Muscle layer of colon (tissue), 2 donors: ENCODE measurements at regions not wholly inside any gene's neighbourhood (a gene's known extent, or its start where the extent isn't known, plus 50 kb on each side); places are given as distances from the start of the nearest gene placed in this dataset.
"Not testable (repeated sequence)": the region's sequence is repeated elsewhere in the genome, so short reads cannot be mapped to it uniquely, and the experiment has no call there.

Experiments
- H3K27ac ChIP-seq: one replicate; pipeline ENCODE4 v1.7.0; 2013; ENCODE audit warnings: low read depth, mild to moderate bottlenecking, low read length, moderate library complexity
- H3K27me3 ChIP-seq, 2 donors: one replicate each; pipeline ENCODE4 v1.7.0; 2013; ENCODE audit warnings: low read length in 2 of 2, mild to moderate bottlenecking in 2 of 2; ENCODE audit not compliant: insufficient read depth in 2 of 2, control insufficient read depth in 1 of 2
- H3K36me3 ChIP-seq: one replicate; pipeline ENCODE4 v1.7.0; 2013; ENCODE audit warnings: mild to moderate bottlenecking, low read length; ENCODE audit not compliant: insufficient read depth
- H3K4me1 ChIP-seq: one replicate; pipeline ENCODE4 v1.7.0; 2013; ENCODE audit warnings: mild to moderate bottlenecking, low read length; ENCODE audit not compliant: insufficient read depth
- H3K4me3 ChIP-seq, 2 donors: one replicate each; pipeline ENCODE4 v1.7.0; 2013; ENCODE audit warnings: low read length in 2 of 2, low read depth in 1 of 2, mild to moderate bottlenecking in 1 of 2, moderate library complexity in 1 of 2
- H3K9ac ChIP-seq: one replicate; pipeline ENCODE4 v1.7.0; 2013; ENCODE audit warnings: low read length
- H3K9me3 ChIP-seq: one replicate; pipeline ENCODE4 v1.7.0; 2013; ENCODE audit warnings: mild to moderate bottlenecking, low read length
- donor health status: abdominal sarcoma.
- donor health status: Adenocarcinoma of cecum.

- no peaks in the 10 kb centered on the region for H3K4me1 ChIP-seq
- H3K36me3 ChIP-seq: no peaks in the 10 kb centered on the region
- H3K9me3 ChIP-seq: no peaks in the 10 kb centered on the region
- no peak overlapping the region for H3K9ac ChIP-seq
- no peaks in the 10 kb centered on the region for H3K27me3 ChIP-seq
- H3K4me3 ChIP-seq: no peak overlapping the region
- H3K27ac ChIP-seq: no peak overlapping the region
These were observed 398.2 kb upstream of the DIPK2B start for GRCh38 chrX:45598861-45599260.

GRCh38 chrX:45596188-45596808 lies 395.6 kb upstream of the DIPK2B start:
- Histone ChIP-seq H3K4me3 (no peak overlapping the region), H3K4me1 (no peaks in the 10 kb centered on the region), H3K36me3 (no peaks in the 10 kb centered on the region), H3K27me3 (no peaks in the 10 kb centered on the region), H3K9me3 (no peaks in the 10 kb centered on the region), H3K9ac (no peak overlapping the region), H3K27ac (no peak overlapping the region)

- Histone ChIP-seq H3K27ac (no peak overlapping the region), H3K9me3 (no peaks in the 10 kb centered on the region), H3K36me3 (no peaks in the 10 kb centered on the region), H3K27me3 (no peaks in the 10 kb centered on the region), H3K9ac (no peak overlapping the region), H3K4me3 (no peak overlapping the region), H3K4me1 (no peaks in the 10 kb centered on the region)
These were observed 391.4 kb upstream of the DIPK2B start for GRCh38 chrX:45592101-45592500.

- H3K4me3 ChIP-seq: no peak overlapping the region
- H3K9me3 ChIP-seq: no peaks in the 10 kb centered on the region
- no peaks in the 10 kb centered on the region for H3K4me1 ChIP-seq
- no peak overlapping the region for H3K27ac ChIP-seq
- H3K36me3 ChIP-seq: no peaks in the 10 kb centered on the region
- no peaks in the 10 kb centered on the region for H3K27me3 ChIP-seq
- no peak overlapping the region for H3K9ac ChIP-seq
These were observed 391.0 kb upstream of the DIPK2B start for GRCh38 chrX:45591650-45592049.

GRCh38 chrX:45584717-45585116 lies 384.0 kb upstream of the DIPK2B start:
- Histone ChIP-seq H3K4me1 (no peaks in the 10 kb centered on the region), H3K4me3 (no peak overlapping the region), H3K9me3 (peaks cover 13% of the 10 kb centered on the region), H3K9ac (no peak overlapping the region), H3K27ac (no peak overlapping the region), H3K27me3 (no peaks in the 10 kb centered on the region), H3K36me3 (no peaks in the 10 kb centered on the region)

DNA sequence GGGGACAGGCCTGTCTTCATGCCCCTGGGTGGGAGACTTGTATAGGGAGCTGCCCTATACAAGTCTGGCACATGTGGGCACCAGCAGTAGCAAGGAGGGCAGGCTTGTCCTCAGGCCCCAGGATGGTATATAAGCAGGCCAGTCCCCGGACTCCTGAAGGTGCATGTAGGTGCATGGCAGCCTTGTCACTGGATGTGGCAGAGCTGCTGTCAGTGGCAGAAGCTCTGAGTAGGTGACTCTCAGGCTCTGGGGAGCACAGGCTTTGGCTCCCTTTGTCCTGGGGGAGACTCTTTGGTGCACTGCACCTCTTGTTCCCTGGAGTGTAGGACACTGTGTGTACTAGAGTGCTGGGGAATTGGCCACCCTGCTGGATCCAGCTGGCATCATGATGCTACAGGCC lies 376.7 kb upstream of the DIPK2B start:
- Histone ChIP-seq H3K27ac (no peak overlapping the region), H3K4me1 (no peaks in the 10 kb centered on the region), H3K27me3 (peaks cover 0 to 5% of the 10 kb centered on the region in 2 donors), H3K9me3 (peaks cover 13% of the 10 kb centered on the region), H3K36me3 (no peaks in the 10 kb centered on the region), H3K9ac (no peak overlapping the region), H3K4me3 (no peak overlapping the region)

DNA sequence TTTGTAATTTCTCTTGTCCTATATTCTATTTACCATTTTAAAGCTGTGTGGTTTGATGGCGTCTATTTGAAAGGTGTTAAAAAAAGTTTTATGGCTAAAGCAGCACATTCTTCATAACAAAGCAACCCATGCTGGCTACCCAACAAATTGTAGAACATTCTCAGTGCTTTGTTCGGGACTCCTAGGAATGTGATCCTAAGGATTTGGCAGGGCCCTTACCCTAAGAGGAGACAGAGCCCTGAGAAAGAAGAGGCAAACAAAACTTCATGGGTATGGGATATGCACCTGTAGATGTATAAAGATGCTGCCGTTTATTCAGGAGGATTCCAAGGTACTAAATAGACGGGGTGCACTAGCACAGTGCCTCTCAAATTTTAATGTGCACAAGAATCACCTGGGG lies 370.8 kb upstream of the DIPK2B start:
- H3K36me3 ChIP-seq: no peaks in the 10 kb centered on the region
- peaks cover 0 to under 1% of the 10 kb centered on the region in 2 donors for H3K27me3 ChIP-seq
- H3K27ac ChIP-seq: no peak overlapping the region
- H3K4me3 ChIP-seq: no peak overlapping the region
- no peaks in the 10 kb centered on the region for H3K4me1 ChIP-seq
- no peak overlapping the region for H3K9ac ChIP-seq
- H3K9me3 ChIP-seq: no peaks in the 10 kb centered on the region

DNA sequence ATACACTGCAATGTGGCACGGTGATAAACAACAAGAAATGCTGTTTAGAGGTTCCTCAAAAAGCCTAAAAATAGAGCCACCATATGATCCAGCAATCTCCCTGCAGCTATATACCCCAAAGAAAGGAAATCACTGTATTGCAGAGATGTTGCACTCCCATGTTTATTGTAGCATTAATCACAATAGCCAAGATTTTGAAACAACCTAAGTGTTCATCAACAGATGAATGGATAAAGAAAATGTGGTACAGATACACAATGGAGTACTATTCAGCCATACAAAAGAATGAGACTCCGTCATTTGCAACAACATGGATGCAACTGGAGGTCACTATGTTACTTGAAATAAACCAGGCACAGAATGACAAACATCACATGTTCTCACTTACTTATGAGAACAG lies 365.8 kb upstream of the DIPK2B start:
- Histone ChIP-seq H3K9me3 (no peaks in the 10 kb centered on the region), H3K27me3 (no peaks in the 10 kb centered on the region), H3K9ac (no peak overlapping the region)

DNA sequence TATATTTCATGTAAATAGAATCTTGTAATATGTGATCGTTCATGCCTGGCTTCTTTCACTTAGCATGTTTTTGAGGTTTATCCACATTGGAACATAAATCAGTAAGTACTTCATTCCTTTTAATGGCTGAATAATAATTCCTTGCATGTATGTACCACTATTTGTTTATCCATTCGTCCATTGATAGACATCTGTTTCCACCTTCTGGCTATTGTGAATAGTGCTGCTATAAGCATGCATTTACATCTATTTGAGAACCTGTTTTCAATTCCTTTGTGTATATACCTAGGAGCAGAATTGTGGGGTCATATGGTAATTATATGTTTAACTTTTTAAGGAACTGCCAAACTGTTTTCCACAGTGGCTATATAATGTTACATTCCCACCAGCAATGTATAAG lies 356.7 kb upstream of the DIPK2B start:
- no peaks in the 10 kb centered on the region for H3K27me3 ChIP-seq
- H3K9me3 ChIP-seq: no peaks in the 10 kb centered on the region
- H3K27ac ChIP-seq: no peak overlapping the region
- no peaks in the 10 kb centered on the region for H3K4me1 ChIP-seq
- H3K4me3 ChIP-seq: no peak overlapping the region
- no peaks in the 10 kb centered on the region for H3K36me3 ChIP-seq
- no peak overlapping the region for H3K9ac ChIP-seq

More for the DNA sequence above, 365.8 kb upstream of the DIPK2B start:
- Histone ChIP-seq H3K36me3 (no peaks in the 10 kb centered on the region), H3K4me3 (no peak overlapping the region), H3K27ac (no peak overlapping the region), H3K4me1 (no peaks in the 10 kb centered on the region)

DNA sequence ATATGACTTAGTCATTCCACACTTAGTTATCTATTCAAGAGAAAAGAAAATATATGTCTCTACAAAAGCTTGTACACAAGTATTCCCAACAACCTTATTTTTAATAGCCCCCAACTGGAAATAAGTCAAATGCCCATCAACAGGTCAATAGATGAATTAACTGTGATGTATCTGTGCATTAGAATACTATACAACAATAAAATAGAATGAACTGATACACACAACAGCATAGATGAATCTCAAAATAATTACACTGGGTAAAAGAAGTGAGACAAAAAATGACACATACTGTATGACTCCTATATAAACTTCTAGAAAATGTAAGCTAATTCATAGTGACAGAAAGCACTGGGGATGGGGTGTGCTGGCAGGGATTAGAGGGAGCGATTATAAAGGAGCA lies 354.1 kb upstream of the DIPK2B start:
- Histone ChIP-seq H3K4me3 (no peak overlapping the region), H3K9ac (no peak overlapping the region), H3K27me3 (no peaks in the 10 kb centered on the region), H3K9me3 (no peaks in the 10 kb centered on the region), H3K4me1 (no peaks in the 10 kb centered on the region), H3K27ac (no peak overlapping the region), H3K36me3 (no peaks in the 10 kb centered on the region)

DNA sequence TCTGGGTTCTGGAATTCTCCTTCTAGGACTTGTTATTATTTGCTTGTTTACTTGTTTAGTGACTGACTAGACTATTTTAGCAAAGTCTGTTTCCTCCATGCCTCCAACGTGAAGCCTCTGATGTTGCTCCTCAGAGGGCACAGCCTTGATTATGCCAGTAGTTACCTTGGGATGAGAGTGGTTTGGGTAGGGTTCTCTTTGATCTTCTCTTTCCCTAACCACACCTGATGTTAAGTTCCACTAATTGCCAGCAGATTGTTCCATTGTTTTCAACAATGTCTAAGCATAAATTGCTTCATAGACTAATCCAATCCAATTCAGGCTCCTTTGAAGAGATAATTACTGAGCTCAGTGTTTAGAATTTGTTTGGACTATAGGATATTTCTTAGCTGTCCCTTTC lies 352.7 kb upstream of the DIPK2B start:
- Histone ChIP-seq H3K4me1 (no peaks in the 10 kb centered on the region), H3K9ac (no peak overlapping the region), H3K4me3 (no peak overlapping the region), H3K9me3 (no peaks in the 10 kb centered on the region), H3K36me3 (no peaks in the 10 kb centered on the region), H3K27ac (no peak overlapping the region), H3K27me3 (no peaks in the 10 kb centered on the region)

- H3K27ac ChIP-seq, H3K4me3 ChIP-seq, H3K36me3 ChIP-seq, H3K9me3 ChIP-seq, H3K27me3 ChIP-seq, H3K4me1 ChIP-seq, H3K9ac ChIP-seq: not testable (repeated sequence)
These were observed 346.0 kb upstream of the DIPK2B start for GRCh38 chrX:45546697-45547096.
